Urinary bladder (tissue), 3 donors: ENCODE measurements at regions not wholly inside any gene's neighbourhood (a gene's known extent, or its start where the extent isn't known, plus 50 kb on each side); places are given as distances from the start of the nearest gene placed in this dataset.

Experiments
- DNase-seq: peaks from one replicate; pipeline ENCODE4 v3.0.0-alpha.2; 2015; ENCODE audit errors: extremely low spot score
- H3K27ac ChIP-seq: one replicate; pipeline ENCODE4 v1.5.1; 2013; ENCODE audit warnings: low read depth, mild to moderate bottlenecking, moderate library complexity
- H3K36me3 ChIP-seq: one replicate; pipeline ENCODE4 v1.6.1; 2013; ENCODE audit warnings: mild to moderate bottlenecking, moderate library complexity; ENCODE audit not compliant: insufficient read depth
- H3K4me1 ChIP-seq: one replicate; pipeline ENCODE4 v1.6.1; 2013; ENCODE audit warnings: mild to moderate bottlenecking, moderate library complexity; ENCODE audit not compliant: insufficient read depth
- H3K4me3 ChIP-seq: one replicate; pipeline ENCODE4 v1.5.1; 2013; ENCODE audit warnings: low read depth, low read length
- WGBS: extraction: QIAGEN DNeasy Blood & Tissue Kit; methylation state at CpG from one replicate; pipeline ENCODE4 v1.1.7; 2013; 5-methylcytosine and 5-hydroxymethylcytosine counted together
- donor health status: healthy with polysubstance abuse.
- donor health status: healthy.

- 28% methylated on average over 1 of the region's 1 CpG for WGBS
- H3K36me3 ChIP-seq = no peaks in the 10 kb centered on the region
- no peak overlapping the region for H3K27ac ChIP-seq
- no peak for DNase-seq
- H3K4me3 ChIP-seq = no peak overlapping the region
- no peaks in the 10 kb centered on the region for H3K4me1 ChIP-seq
These were observed 187.1 kb downstream of the KATNAL1 start for GRCh38 chr13:30120133-30120822.

- no peak for DNase-seq
- no peaks in the 10 kb centered on the region for H3K4me1 ChIP-seq
- H3K27ac ChIP-seq = no peak overlapping the region
- no peaks in the 10 kb centered on the region for H3K36me3 ChIP-seq
- WGBS = 9% methylated on average over 6 of the region's 6 CpGs
- H3K4me3 ChIP-seq = no peak overlapping the region
These were observed 187.9 kb downstream of the KATNAL1 start for GRCh38 chr13:30119476-30119875.

- H3K4me1 ChIP-seq = no peaks in the 10 kb centered on the region
- H3K27ac ChIP-seq = no peak overlapping the region
- no peak for DNase-seq
- no peak overlapping the region for H3K4me3 ChIP-seq
- WGBS = 77% methylated on average over 6 of the region's 6 CpGs
- no peaks in the 10 kb centered on the region for H3K36me3 ChIP-seq
These were observed 191.0 kb downstream of the KATNAL1 start for GRCh38 chr13:30116379-30116778.

GRCh38 chr13:30115257-30115600 is 192.1 kb downstream of the KATNAL1 start:
- WGBS = 15% methylated on average over 9 of the region's 9 CpGs
- no peak overlapping the region for H3K27ac ChIP-seq
- H3K4me1 ChIP-seq = no peaks in the 10 kb centered on the region

GRCh38 chr13:30114571-30115256 is 192.6 kb downstream of the KATNAL1 start:
- Histone ChIP-seq H3K4me1 (no peaks in the 10 kb centered on the region), H3K4me3 (peak overlapping the region; percentile 72), H3K36me3 (no peaks in the 10 kb centered on the region), H3K27ac (peak overlapping the region; percentile 3)
- under 1% methylated on average over 67 of the region's 67 CpGs for WGBS
- DNase-seq = no peak

More at GRCh38 chr13:30115257-30115600, 192.1 kb downstream of the KATNAL1 start:
- H3K4me3 ChIP-seq = peak overlapping the region; percentile 72
- no peak for DNase-seq
- H3K36me3 ChIP-seq = no peaks in the 10 kb centered on the region

- H3K36me3 ChIP-seq = no peaks in the 10 kb centered on the region
- no peak overlapping the region for H3K4me3 ChIP-seq
- peak overlapping the region; percentile 35 for H3K27ac ChIP-seq
- WGBS = 65% methylated on average over 15 of the region's 15 CpGs
- no peaks in the 10 kb centered on the region for H3K4me1 ChIP-seq
- DNase-seq = no peak
These were observed 193.3 kb downstream of the KATNAL1 start for GRCh38 chr13:30113983-30114570.

GRCh38 chr13:30113551-30113950 is 193.8 kb downstream of the KATNAL1 start:
- H3K27ac ChIP-seq = no peak overlapping the region
- no peaks in the 10 kb centered on the region for H3K36me3 ChIP-seq
- H3K4me3 ChIP-seq = no peak overlapping the region
- WGBS = 67% methylated on average over 5 of the region's 5 CpGs
- no peaks in the 10 kb centered on the region for H3K4me1 ChIP-seq
- no peak for DNase-seq

GRCh38 chr13:30112602-30113435 is 194.5 kb downstream of the KATNAL1 start:
- H3K27ac ChIP-seq = no peak overlapping the region
- DNase-seq = peak; percentile 65
- WGBS = 28% methylated on average over 19 of the region's 19 CpGs
- no peaks in the 10 kb centered on the region for H3K36me3 ChIP-seq
- no peaks in the 10 kb centered on the region for H3K4me1 ChIP-seq
- H3K4me3 ChIP-seq = no peak overlapping the region

- 87% methylated on average over 5 of the region's 5 CpGs for WGBS
- H3K27ac ChIP-seq = no peak overlapping the region
- H3K4me3 ChIP-seq = no peak overlapping the region
- DNase-seq = no peak
- no peaks in the 10 kb centered on the region for H3K4me1 ChIP-seq
- H3K36me3 ChIP-seq = no peaks in the 10 kb centered on the region
These were observed 195.5 kb downstream of the KATNAL1 start for GRCh38 chr13:30111810-30112209.

GRCh38 chr13:30110301-30111070 is 196.9 kb downstream of the KATNAL1 start:
- DNase-seq = no peak
- Histone ChIP-seq H3K4me1 (no peaks in the 10 kb centered on the region), H3K4me3 (no peak overlapping the region), H3K27ac (no peak overlapping the region), H3K36me3 (no peaks in the 10 kb centered on the region)
- WGBS = 83% methylated on average over 11 of the region's 11 CpGs

GRCh38 chr13:30109471-30110135 is 197.7 kb downstream of the KATNAL1 start:
- H3K4me1 ChIP-seq = no peaks in the 10 kb centered on the region
- DNase-seq = no peak
- H3K4me3 ChIP-seq = no peak overlapping the region
- no peak overlapping the region for H3K27ac ChIP-seq
- WGBS = 88% methylated on average over 8 of the region's 8 CpGs
- H3K36me3 ChIP-seq = no peaks in the 10 kb centered on the region

GRCh38 chr13:30108913-30109237 is 198.5 kb downstream of the KATNAL1 start:
- H3K4me3 ChIP-seq = no peak overlapping the region
- no peaks in the 10 kb centered on the region for H3K4me1 ChIP-seq
- H3K36me3 ChIP-seq = no peaks in the 10 kb centered on the region
- DNase-seq = no peak
- no peak overlapping the region for H3K27ac ChIP-seq
- WGBS = 81% methylated on average over 8 of the region's 8 CpGs
